Hepatic stellate cell (primary cell): ENCODE measurements at regions not wholly inside any gene's neighbourhood (a gene's known extent, or its start where the extent isn't known, plus 50 kb on each side); places are given as distances from the start of the nearest gene placed in this dataset.
A peak's percentile ranks its signal among the peaks of the same experiment; 100 is the strongest.

ENCODE experiments used
- DNase-seq: peaks from one replicate; pipeline ENCODE4 v3.0.0; 2011; ENCODE audit warnings: low spot score

GRCh38 chr7:108697254-108697653 lies 127.6 kb downstream of the DNAJB9 start:
- no peak for DNase-seq

GRCh38 chr7:108711611-108712010 lies 141.9 kb downstream of the DNAJB9 start:
- no peak for DNase-seq

- DNase-seq, result peak; percentile 14
These were observed 147.1 kb downstream of the DNAJB9 start for GRCh38 chr7:108716783-108717182.

- no peak for DNase-seq
These were observed 148.1 kb downstream of the DNAJB9 start for GRCh38 chr7:108717781-108718180.

GRCh38 chr7:108719631-108720030 lies 150.0 kb downstream of the DNAJB9 start:
- DNase-seq, result no peak

GRCh38 chr7:108722561-108722960 lies 152.9 kb downstream of the DNAJB9 start:
- no peak for DNase-seq

- DNase-seq, result no peak
These were observed 153.7 kb downstream of the DNAJB9 start for GRCh38 chr7:108723381-108723814.

GRCh38 chr7:108724251-108725100 lies 154.8 kb downstream of the DNAJB9 start:
- DNase-seq, result no peak

GRCh38 chr7:108735814-108736213 lies 166.1 kb downstream of the DNAJB9 start:
- no peak for DNase-seq

- DNase-seq, result no peak
These were observed 166.7 kb downstream of the DNAJB9 start for GRCh38 chr7:108736221-108736891.

GRCh38 chr7:108770981-108771745 lies 201.5 kb downstream of the DNAJB9 start:
- no peak for DNase-seq

- no peak for DNase-seq
These were observed 202.2 kb downstream of the DNAJB9 start for GRCh38 chr7:108771853-108772252.

GRCh38 chr7:108777966-108778365 lies 208.3 kb downstream of the DNAJB9 start:
- no peak for DNase-seq

- no peak for DNase-seq
These were observed 219.8 kb downstream of the DNAJB9 start for GRCh38 chr7:108789451-108789850.

GRCh38 chr7:108794466-108794865 lies 224.8 kb downstream of the DNAJB9 start:
- no peak for DNase-seq

GRCh38 chr7:108802650-108803049 lies 233.0 kb downstream of the DNAJB9 start:
- DNase-seq, result no peak

- peak; percentile 2 for DNase-seq
These were observed 236.2 kb downstream of the DNAJB9 start for GRCh38 chr7:108805808-108806397.

GRCh38 chr7:108808549-108809266 lies 239.0 kb downstream of the DNAJB9 start:
- no peak for DNase-seq

GRCh38 chr7:108809356-108809755 lies 239.7 kb downstream of the DNAJB9 start:
- no peak for DNase-seq

- no peak for DNase-seq
These were observed 241.2 kb downstream of the DNAJB9 start for GRCh38 chr7:108810756-108811385.
